ENCODE measurements at regions not wholly inside any gene's neighbourhood (a gene's known extent, or its start where the extent isn't known, plus 50 kb on each side); places are given as distances from the start of the nearest gene placed in this dataset.

GRCh38 chr9:13555989-13556500 is 276.6 kb upstream of the MPDZ start:
- ATAC-seq (no peak), FAIRE-seq (no peak), DNase-seq (ENCODE audit: low read depth, low spot score) (no peak)
- 22% methylated on average over 5 of the region's 5 CpGs for WGBS (ENCODE audit: insufficient coverage, insufficient replicate concordance, low lambda C conversion rate, missing lambda C conversion rate)
- Histone ChIP-seq H3K9me3 (replicated peaks; ENCODE audit: control insufficient read depth, insufficient read depth, low read length) (no peaks in the 10 kb centered on the region), H3K4me3 (no peak overlapping the region), H3K4me1 (ENCODE audit: control insufficient read depth, insufficient read depth, low read length) (no peaks in the 10 kb centered on the region), H3K27ac (ENCODE audit: control insufficient read depth, insufficient read depth) (no peak overlapping the region), H3K9ac (ENCODE audit: control insufficient read depth, insufficient read depth, low read length) (no peak overlapping the region), H3K27me3 (replicated peaks in 1 of 2; ENCODE audit: control insufficient read depth in 2 of 2, insufficient read depth in 2 of 2, low read length in 1 of 2) (no peaks in the 10 kb centered on the region), H4K20me1 (ENCODE audit: control insufficient read depth, insufficient read depth) (no peaks in the 10 kb centered on the region), H3K36me3 (ENCODE audit: control insufficient read depth in 2 of 2, insufficient read depth in 2 of 2, low read length in 1 of 2) (no peaks in the 10 kb centered on the region), H3K79me2 (ENCODE audit: control insufficient read depth, insufficient read depth, low read length) (no peaks in the 10 kb centered on the region), H3K4me2 (ENCODE audit: control insufficient read depth, insufficient read depth) (no peak overlapping the region), H2AFZ (ENCODE audit: control insufficient read depth, low read depth, low read length) (no peak overlapping the region)
- intact Hi-C loops (cut with micrococcal nuclease; ENCODE audit: unreplicated experiment) (no loop called here), in situ Hi-C loops (cut with MboI) (no loop called here)
- TF ChIP-seq SP1 (IDR thresholded peaks at IDR 0.05; ENCODE audit: low read depth, low read length) (no peak), PML (IDR thresholded peaks at IDR 0.05; ENCODE audit: low read length) (no peak), EP300 (IDR thresholded peaks at IDR 0.05; ENCODE audit: borderline replicate concordance in 1 of 2, control insufficient read depth in 1 of 2, low read depth in 2 of 2, low read length in 2 of 2) (no peak), RCOR1 (conservative IDR thresholded peaks at IDR 0.05; ENCODE audit: low read depth, low read length) (no peak), SMAD5 (IDR thresholded peaks at IDR 0.05; ENCODE audit: low read depth) (no peak), MLLT1 (IDR thresholded peaks at IDR 0.05) (no peak), CEBPB (IDR thresholded peaks at IDR 0.05; ENCODE audit: borderline replicate concordance in 1 of 2, low read depth in 2 of 2, low read length in 2 of 2) (no peak), SREBF1 (IDR thresholded peaks at IDR 0.05; ENCODE audit: low read length) (no peak), MEF2A (IDR thresholded peaks at IDR 0.05; ENCODE audit: insufficient read depth, low read depth, low read length) (no peak), ZNF207 (IDR thresholded peaks at IDR 0.05; ENCODE audit: borderline replicate concordance) (no peak), GATAD2B (conservative IDR thresholded peaks at IDR 0.05; ENCODE audit: low read depth) (no peak), ZBED1 (IDR thresholded peaks at IDR 0.05; ENCODE audit: borderline replicate concordance) (no peak), EGR1 (IDR thresholded peaks at IDR 0.05; ENCODE audit: borderline replicate concordance in 1 of 2, low read depth in 2 of 2, low read length in 2 of 2) (no peak), POLR2AphosphoS5 (IDR thresholded peaks at IDR 0.05; ENCODE audit: low read length) (no peak), BCL11A (IDR thresholded peaks at IDR 0.05; ENCODE audit: low read depth, low read length) (no peak), MYB (IDR thresholded peaks at IDR 0.05; ENCODE audit: borderline replicate concordance, low read depth, low read length) (no peak), FOS (IDR thresholded peaks at IDR 0.05; ENCODE audit: borderline replicate concordance, extremely low read depth, insufficient read length) (no peak), SIX5 (IDR thresholded peaks at IDR 0.05; ENCODE audit: low read depth, low read length, severe bottlenecking) (no peak), NRF1 (conservative IDR thresholded peaks at IDR 0.05; ENCODE audit: low read depth, low read length) (no peak), ESRRA (IDR thresholded peaks at IDR 0.05; ENCODE audit: low read length) (no peak)
- ChIA-PET RAD21 (ENCODE audit: unreplicated experiment) (no interaction called here), SMC1A (ENCODE audit: uncharacterized antibody, unreplicated experiment) (interaction anchor here (0.7 to 1.7 kb wide), 2 partner anchors 9 to 43 kb away, joined by 3 to 7 read pairs; no protein-coding TSS in a partner anchor), CTCF (no interaction called here), POLR2A (no interaction called here)
- no TSS peak for BruUV-seq (replicated peaks)
